CD4-positive, alpha-beta T cell treated with Interleukin-6 at 100 ng/mL for 8 hours (primary cell): ENCODE measurements at regions not wholly inside any gene's neighbourhood (a gene's known extent, or its start where the extent isn't known, plus 50 kb on each side); places are given as distances from the start of the nearest gene placed in this dataset.
"Not testable (repeated sequence)": the region's sequence is repeated elsewhere in the genome, so short reads cannot be mapped to it uniquely, and the experiment has no call there.

Source experiments
- DNase-seq: peaks from one replicate; pipeline ENCODE4 v3.0.0-alpha.2; 2020; ENCODE audit warnings: mixed read lengths, low spot score

- DNase-seq = no peak
Measured at GRCh38 chr16:87108278-87108677, 208.9 kb downstream of the C16orf95 start.

GRCh38 chr16:87108941-87109340 is 208.3 kb downstream of the C16orf95 start:
- no peak for DNase-seq

GRCh38 chr16:87114832-87115231 is 202.4 kb downstream of the C16orf95 start:
- no peak for DNase-seq

- no peak for DNase-seq
Measured at GRCh38 chr16:87115646-87116045, 201.5 kb downstream of the C16orf95 start.

GRCh38 chr16:87117936-87118335 is 199.3 kb downstream of the C16orf95 start:
- DNase-seq = no peak

- no peak for DNase-seq
Measured at GRCh38 chr16:87119168-87119567, 198.0 kb downstream of the C16orf95 start.

- DNase-seq = no peak
Measured at GRCh38 chr16:87119748-87120147, 197.4 kb downstream of the C16orf95 start.

- no peak for DNase-seq
Measured at GRCh38 chr16:87121816-87122215, 195.4 kb downstream of the C16orf95 start.

- no peak for DNase-seq
Measured at GRCh38 chr16:87123356-87124001, 193.7 kb downstream of the C16orf95 start.

- DNase-seq = not testable (repeated sequence)
Measured at GRCh38 chr16:87124405-87124804, 192.8 kb downstream of the C16orf95 start.

GRCh38 chr16:87125206-87126155 is 191.7 kb downstream of the C16orf95 start:
- DNase-seq = no peak

- DNase-seq = no peak
Measured at GRCh38 chr16:87126403-87127025, 190.7 kb downstream of the C16orf95 start.

GRCh38 chr16:87127061-87127765 is 190.0 kb downstream of the C16orf95 start:
- DNase-seq = no peak

- no peak for DNase-seq
Measured at GRCh38 chr16:87127766-87128147, 189.4 kb downstream of the C16orf95 start.

GRCh38 chr16:87129771-87130170 is 187.4 kb downstream of the C16orf95 start:
- no peak for DNase-seq

- DNase-seq = no peak
Measured at GRCh38 chr16:87131061-87131995, 185.9 kb downstream of the C16orf95 start.

- DNase-seq = no peak
Measured at GRCh38 chr16:87131996-87132345, 185.2 kb downstream of the C16orf95 start.

GRCh38 chr16:87132361-87133014 is 184.7 kb downstream of the C16orf95 start:
- no peak for DNase-seq

GRCh38 chr16:87133112-87133850 is 183.9 kb downstream of the C16orf95 start:
- DNase-seq = no peak
